ENCODE measurements at regions not wholly inside any gene's neighbourhood (a gene's known extent, or its start where the extent isn't known, plus 50 kb on each side); places are given as distances from the start of the nearest gene placed in this dataset.

GRCh38 chr2:4445821-4446220 is 742.4 kb downstream of the DCDC2C start:
- intact Hi-C loops (cut with micrococcal nuclease; ENCODE audit: unreplicated experiment): no loop called here
- no peak overlapping the region for H3K4me2 ChIP-seq (ENCODE audit: low read depth, low read length)
- TF ChIP-seq KDM3A (CRISPR knock-in tag; IDR thresholded peaks at IDR 0.05; ENCODE audit: low read depth) (no peak), ZBTB7A (CRISPR knock-in tag; IDR thresholded peaks at IDR 0.05) (no peak), TSC22D2 (CRISPR knock-in tag; IDR thresholded peaks at IDR 0.05; ENCODE audit: borderline replicate concordance) (no peak), ZNF276 (CRISPR knock-in tag; IDR thresholded peaks at IDR 0.05; ENCODE audit: low read depth) (no peak), BHLHE40 (IDR thresholded peaks at IDR 0.05; ENCODE audit: low read length) (no peak), WIZ (CRISPR knock-in tag; IDR thresholded peaks at IDR 0.05) (no peak), PITX1 (CRISPR knock-in tag; IDR thresholded peaks at IDR 0.05) (no peak), PAXIP1 (CRISPR knock-in tag; conservative IDR thresholded peaks at IDR 0.05) (no peak), YEATS2 (CRISPR knock-in tag; IDR thresholded peaks at IDR 0.05; ENCODE audit: borderline replicate concordance) (no peak), XBP1 (CRISPR knock-in tag; IDR thresholded peaks at IDR 0.05) (no peak), ZNF839 (CRISPR knock-in tag; IDR thresholded peaks at IDR 0.05; ENCODE audit: borderline replicate concordance) (no peak)
- CTCF ChIA-PET (ENCODE audit: low intra/inter-chr PET ratio, low total read pairs): no interaction called here
- ATAC-seq: no peak
- no TSS peak for BruUV-seq (replicated peaks)
- DNase-seq (ENCODE audit: low spot score): no peak
- H2AFZ ChIP-seq (ENCODE audit: low read length): no peak overlapping the region
- H3K9me3 ChIP-seq (ENCODE audit: low read length): peaks cover 85% of the 10 kb centered on the region
- 7% methylated on average over 8 of the region's 8 CpGs for WGBS (ENCODE audit: low lambda C conversion rate)
- no peak for FAIRE-seq
- no peaks in the 10 kb centered on the region for H4K20me1 ChIP-seq (ENCODE audit: insufficient read depth, low read length)
- no peaks in the 10 kb centered on the region for H3K36me3 ChIP-seq (replicated peaks in 1 of 2; ENCODE audit: control insufficient read depth in 1 of 2, insufficient read depth in 2 of 2, low read length in 2 of 2)
- H3K9ac ChIP-seq (ENCODE audit: insufficient read depth, low read depth, low read length): no peak overlapping the region
- no peaks in the 10 kb centered on the region for H3K79me2 ChIP-seq (ENCODE audit: insufficient read depth, low read length)
- in situ Hi-C loops (cut with HindIII; ENCODE audit: extremely low pct_ligation_motif_present, low pct_unique_long_range_greater_than_20kb): no loop called here
- POLR2A ChIA-PET: no interaction called here
- no peak overlapping the region for H3K4me3 ChIP-seq (replicated peaks in 1 of 3; ENCODE audit: insufficient read depth in 1 of 3, low read depth in 2 of 3, low read length in 3 of 3)
- no peaks in the 10 kb centered on the region for H3K4me1 ChIP-seq (ENCODE audit: insufficient read depth, low read length)
- H3K27me3 ChIP-seq (ENCODE audit: control insufficient read depth in 1 of 2, insufficient read depth in 2 of 2, low read length in 2 of 2): no peaks in the 10 kb centered on the region
- H3K27ac ChIP-seq (ENCODE audit: extremely low read length, insufficient read depth, low read length): no peak overlapping the region
